ENCODE measurements at regions not wholly inside any gene's neighbourhood (a gene's known extent, or its start where the extent isn't known, plus 50 kb on each side); places are given as distances from the start of the nearest gene placed in this dataset.
A peak's percentile ranks its signal among the peaks of the same experiment; 100 is the strongest.

DNA sequence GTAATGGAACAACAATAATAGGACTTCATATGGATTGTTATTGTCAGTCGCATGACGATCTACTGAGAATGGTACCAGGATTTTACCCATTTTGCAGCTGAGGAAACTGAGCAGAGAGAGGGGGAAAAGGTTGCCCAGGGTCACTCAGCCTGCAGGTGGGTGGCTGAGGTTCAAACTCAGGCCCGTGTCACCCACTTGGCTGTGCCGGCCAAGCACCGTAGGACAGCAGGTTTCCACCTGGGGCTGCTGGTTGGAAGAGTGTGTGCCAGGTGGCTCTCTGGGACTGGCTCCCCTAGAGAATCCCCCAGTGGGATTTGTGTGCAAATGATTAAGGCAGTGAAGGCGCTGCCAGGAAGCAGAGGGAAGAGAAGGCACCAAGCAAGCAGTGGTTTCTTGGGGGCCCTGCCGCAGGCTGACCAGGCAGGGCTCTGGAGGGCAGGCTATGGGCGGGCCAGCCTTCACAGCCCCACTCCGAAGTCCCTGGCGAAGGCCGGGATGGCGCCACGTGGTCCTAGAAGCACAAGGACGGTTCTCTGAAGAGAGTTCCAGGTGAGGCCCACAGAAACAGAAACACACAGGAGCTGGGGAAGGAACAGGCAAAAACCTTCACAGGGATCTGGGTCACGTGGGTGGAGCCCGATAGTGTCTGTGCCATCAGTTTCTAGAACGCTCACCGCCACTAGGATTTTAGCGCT lies 163.5 kb downstream of the IRF8 start:
- DNase-seq = no peak

DNA sequence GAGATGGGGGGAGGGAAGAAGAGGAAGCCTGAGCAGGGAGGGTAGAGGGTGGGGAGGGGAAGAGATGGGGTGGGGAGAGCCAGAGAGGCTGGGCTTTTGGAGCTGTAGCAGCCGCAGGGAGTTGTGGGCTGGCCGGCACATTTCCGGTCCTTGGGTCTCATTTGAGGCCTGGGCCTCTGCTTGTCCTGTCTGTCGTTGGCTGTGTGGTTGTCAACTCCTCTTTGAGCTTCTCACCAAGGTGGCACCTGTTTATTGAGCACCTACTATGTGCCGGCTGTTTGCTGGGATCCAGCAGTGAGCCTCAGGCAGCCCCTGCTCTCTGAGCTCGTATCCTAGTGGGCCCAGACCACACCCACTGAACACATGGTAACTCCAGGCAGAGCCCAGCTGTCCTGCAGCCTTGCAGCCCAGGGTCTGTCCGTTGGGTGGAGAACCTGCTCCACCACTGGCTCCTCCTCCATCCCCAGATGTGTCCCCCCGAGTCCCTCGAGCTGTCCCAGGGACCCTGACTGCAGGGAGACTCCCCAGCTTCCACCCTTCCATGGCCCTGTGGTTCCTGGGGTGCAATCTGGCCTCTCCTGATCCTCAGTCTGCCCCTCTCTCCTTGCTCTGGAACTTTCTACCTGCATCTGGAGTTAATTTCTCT lies 164.9 kb downstream of the IRF8 start:
- no peak for DNase-seq

DNA sequence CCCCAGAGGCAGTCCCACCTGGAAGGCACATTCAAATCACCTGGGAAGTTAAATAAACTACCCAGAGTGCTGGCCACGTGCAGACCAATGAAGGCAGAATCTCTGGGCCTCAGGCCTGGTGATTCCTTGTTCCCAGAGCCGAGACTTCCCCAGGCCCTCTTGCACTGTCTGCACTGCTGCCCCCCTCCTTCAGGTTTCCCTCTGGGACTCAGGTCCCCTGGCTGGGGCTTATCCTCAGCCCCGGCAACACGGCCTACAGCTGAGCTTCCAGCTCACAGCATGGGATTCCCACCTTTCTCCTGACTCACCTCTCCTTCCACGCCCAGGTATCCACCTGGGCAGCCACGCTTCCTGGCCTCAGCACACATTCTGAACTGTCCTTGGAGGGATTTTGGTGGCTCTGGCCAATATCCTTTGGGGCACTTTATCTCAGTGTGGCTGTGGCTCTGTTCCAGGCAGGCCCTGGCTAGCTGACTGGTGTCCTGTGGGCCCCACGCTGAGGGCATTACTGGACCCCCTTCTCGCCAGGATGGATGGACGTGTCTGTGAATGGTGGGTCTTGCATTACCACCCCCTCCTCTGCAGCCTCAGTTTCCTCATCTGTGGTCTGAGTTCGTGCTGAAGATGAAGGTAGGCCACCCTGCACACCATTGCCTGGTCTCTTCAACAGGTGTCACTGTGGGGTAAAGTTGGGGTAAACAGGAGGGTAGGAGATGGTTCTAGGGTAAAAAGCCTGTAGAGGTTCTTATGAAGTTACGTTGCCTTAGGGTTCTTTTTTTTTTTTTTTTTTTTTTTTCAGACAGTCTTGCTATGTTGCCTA lies 165.7 kb downstream of the IRF8 start:
- DNase-seq = no peak

DNA sequence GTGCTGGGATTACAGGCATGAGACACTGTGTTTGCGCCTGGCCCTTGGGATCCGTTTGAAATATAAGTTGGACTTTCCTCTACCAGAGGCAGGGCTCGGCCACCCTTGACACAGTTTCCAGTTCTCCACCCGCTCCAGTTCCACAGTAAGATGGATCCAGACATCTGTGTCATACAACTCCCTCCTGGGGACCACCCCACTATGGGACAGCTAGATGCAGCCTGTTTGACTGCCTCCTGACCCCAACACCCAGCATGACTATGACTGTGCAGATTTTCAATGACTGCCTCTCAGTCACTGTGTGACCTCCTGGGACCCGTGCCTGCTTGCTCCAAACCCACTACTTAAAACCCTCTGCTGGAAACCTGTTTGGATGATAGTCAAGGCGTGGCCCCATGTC lies 166.7 kb downstream of the IRF8 start:
- no peak for DNase-seq

DNA sequence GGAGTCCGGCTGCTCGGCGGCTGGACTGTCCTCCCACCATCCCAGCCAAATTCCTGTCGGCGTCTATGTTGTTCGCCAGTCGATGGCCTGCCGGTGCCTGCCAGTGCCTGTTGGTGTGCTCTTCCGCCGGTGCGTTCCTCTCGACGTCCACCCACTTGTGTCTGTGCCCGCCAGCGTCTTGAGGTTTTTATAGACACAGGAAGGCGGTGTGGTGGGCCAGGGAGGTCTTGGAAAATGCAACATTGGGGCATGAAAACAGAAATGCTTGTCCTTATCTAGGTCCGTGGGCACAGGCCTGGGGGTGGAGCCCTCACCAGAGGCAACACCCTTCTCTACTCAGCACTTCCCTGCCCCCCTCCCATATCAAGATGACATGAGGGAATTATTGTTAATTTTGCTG lies 167.8 kb downstream of the IRF8 start:
- no peak for DNase-seq

DNA sequence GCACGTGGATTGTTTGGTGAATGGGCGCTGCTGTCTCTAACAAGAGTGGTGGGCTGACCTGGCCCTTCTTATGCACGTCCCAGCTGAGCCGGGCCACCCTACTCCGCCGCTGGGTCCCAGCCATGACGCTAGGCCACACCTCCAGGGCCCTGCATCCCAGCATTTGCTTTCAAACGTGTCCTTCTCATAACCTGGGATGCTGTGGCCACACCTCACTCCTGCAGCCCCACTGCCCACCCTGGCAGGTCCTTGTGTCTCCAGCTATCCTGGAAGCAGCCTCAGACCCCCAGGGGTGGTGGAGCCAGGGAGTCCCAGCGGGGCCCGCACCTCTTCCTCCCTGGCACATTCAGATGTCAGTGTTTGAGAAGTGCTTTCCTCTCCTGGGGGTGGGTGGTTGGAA lies 168.6 kb downstream of the IRF8 start:
- DNase-seq = no peak

DNA sequence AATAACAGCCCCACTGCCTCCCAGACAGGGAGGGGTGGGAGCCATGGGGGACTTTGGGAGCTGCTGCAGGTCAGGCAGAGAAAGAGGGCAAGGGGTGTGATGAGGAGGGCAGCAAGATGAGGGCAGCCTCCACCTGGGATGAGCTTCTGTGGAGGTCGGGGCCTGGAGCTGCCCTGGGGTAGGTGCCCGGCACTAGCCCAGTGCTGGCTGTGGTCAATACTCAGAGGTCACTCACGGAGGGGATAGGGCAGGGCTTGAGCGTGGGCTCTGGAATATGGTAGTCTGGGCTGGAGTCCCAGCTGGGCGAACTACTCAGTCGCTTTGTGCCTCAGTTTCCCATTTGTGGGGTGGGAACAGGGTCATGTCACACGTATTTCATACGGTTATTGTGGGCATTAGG lies 169.0 kb downstream of the IRF8 start:
- DNase-seq = no peak

DNA sequence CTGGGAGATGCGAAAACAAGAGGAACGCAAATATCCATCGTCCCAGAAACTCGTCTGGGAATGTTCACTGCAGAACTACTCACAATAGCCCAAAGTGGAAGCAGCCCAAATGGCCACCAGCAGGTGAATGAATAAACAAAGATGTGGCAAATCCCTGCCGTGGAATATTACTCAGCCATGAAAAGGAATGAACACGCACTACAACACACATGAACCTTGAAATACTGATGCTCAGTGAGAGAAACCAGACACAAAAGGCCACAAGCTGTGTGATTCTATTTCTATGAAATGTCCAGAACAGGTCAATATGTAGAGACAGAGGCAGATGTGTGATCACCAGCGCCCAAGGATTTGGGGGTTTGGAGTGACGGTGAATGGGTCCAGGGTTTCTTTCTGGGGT lies 169.8 kb downstream of the IRF8 start:
- no peak for DNase-seq

DNA sequence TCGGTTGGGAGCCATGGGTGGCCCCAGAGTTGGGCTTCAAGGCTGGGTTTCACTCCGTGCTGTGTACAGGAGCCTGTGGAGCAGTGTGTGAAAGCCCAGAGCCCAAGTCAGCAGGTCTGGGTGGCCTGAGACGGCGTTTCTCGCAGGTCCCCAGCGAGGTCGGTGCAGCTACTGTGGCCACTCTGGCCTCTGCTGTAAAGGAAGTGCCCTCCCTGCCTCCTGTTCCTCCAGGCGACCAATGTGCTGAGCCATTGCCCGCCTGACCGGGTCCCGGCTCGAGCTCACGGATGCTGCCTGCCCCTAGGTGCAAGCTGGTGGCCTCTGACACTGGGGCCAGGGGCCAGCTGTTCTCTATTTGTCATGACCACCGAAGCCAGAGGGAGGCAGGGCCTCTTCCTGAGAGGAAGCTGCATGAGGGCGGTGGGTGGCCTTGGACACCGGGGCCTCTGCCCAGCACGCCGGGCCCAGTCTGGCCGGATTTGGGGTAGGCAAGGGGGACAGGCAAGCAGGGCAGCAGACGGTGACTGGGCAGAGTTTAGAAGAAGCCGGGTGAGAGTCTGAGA lies 170.9 kb downstream of the IRF8 start:
- DNase-seq = no peak

DNA sequence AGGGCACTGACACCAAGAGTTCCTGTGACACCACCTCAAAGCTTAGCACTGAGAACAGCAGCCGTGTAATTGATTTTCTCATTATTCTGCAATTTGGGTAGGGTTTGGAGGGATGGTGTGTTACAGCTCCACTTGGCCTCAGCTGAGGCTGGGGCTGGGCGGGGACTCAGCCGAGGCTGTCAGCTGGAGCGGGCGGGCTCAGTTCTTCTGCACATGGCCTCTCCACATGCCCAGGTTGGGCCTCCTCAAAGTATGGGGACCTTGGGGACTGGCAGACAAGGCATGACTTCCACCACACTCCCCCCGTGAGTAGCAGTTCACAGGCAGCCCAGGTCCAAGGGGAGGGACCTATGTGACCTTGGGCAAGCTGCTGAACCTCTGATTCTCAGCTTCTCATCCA lies 171.5 kb downstream of the IRF8 start:
- DNase-seq = no peak

DNA sequence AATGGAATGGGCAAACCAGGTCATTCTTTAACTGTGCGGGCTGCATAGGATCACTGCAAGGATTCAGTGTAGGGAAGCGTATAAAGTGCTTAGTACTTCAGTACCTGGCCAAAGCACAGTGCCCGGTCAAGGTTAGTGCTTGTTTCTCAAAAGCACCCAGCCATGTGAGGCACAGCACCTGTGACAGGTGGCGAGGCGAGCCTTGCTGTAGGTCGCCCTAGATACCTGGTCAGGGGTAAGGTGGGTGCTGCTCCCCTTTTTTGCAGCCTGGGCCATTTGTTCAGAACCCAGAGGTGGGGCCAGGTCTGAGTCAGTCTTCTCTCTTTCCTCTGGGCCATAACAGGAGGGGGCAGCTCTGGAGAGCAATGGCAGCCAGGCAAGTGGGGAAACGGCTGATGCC lies 172.0 kb downstream of the IRF8 start:
- no peak for DNase-seq

DNA sequence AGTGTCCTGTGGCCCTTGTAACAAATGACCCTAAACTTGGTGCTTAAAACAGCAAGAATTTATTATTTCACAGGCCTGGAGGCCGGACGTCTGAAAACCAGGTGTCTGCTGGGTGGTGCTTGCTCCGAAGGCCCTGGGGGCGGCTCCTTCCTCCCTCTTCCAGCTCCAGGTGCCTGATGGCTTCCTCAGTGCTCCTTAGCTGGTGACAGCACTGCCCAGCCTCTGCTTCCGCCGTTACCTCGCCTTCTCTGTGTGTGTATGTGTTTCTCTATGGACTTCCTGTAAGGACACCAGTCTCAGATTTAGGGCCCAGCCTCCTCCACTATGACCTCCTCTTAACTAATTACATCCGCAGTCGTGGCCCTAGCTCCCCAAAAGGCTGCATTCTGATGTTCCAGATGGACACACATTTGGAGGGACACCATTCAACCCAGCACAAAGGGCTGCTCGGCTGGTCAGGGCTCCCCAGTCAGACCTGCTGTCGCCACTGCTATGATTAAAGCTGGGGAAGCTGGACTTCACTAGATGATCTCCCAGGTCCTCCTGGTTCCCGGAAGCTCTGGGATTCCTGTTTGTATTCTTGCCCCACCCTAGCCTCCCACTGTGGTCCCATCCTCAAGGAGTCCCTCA lies 172.8 kb downstream of the IRF8 start:
- no peak for DNase-seq

DNA sequence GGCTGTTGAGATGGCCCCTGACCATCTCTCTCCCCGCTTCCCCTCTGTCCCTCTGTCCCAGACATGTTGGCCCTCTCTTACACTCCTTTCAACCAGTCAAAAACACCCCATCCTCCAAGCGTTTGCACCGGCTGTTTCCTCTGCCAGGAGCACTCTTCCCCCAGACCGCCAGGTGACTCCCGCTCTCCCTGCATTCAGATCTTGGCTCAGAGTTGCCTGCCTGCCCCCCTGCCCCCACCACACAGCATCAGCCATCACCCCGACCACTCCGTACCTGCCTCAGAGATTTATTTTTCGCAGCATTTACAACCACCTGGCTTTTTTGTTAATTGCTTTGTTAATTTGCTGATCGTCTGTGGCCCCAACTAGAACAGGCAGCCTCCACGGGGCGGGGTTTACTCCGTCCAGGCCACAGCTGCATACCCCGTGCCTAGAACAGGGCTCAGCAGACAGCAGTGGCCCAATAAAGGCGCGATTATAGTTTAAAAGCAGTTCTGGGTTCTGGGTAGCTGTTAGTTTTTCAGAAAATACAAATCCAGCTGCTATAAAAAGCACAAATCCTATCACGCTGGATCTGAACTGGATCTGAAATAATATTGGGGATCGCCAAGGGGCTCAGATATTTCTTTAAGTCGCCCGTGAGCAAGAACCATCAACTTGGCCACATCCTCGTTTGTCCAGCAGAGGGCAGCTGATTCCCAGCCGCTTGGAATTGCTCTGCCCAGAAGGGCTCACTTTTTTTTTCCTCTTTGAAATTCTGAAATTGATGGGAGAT lies 173.6 kb downstream of the IRF8 start:
- peak; percentile 8 for DNase-seq

DNA sequence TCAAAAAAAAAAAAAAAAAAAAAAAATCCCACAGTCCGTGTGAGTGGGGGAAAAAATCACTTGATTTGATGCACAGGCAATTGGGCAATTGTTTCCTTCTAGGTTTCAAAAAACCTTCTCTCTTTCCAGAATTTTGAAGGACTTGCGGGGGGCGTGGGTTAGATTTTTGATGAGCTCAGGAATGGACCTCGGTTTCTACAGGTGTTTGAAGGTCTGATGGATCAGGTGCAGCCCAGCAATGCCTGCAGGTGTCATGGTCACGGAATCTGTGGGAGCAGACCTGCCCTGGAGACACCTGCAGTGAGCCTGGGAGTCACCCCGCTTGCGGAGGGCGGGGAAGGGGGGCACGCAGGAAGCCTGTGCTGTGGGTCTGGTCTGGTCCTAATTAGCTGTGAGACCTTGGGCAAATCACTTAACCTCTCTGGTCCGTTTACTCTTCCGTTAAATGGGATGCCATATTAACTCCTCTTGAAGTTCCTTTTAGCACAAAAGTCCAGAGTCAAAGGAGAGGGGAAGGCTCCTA lies 174.2 kb downstream of the IRF8 start:
- no peak for DNase-seq

DNA sequence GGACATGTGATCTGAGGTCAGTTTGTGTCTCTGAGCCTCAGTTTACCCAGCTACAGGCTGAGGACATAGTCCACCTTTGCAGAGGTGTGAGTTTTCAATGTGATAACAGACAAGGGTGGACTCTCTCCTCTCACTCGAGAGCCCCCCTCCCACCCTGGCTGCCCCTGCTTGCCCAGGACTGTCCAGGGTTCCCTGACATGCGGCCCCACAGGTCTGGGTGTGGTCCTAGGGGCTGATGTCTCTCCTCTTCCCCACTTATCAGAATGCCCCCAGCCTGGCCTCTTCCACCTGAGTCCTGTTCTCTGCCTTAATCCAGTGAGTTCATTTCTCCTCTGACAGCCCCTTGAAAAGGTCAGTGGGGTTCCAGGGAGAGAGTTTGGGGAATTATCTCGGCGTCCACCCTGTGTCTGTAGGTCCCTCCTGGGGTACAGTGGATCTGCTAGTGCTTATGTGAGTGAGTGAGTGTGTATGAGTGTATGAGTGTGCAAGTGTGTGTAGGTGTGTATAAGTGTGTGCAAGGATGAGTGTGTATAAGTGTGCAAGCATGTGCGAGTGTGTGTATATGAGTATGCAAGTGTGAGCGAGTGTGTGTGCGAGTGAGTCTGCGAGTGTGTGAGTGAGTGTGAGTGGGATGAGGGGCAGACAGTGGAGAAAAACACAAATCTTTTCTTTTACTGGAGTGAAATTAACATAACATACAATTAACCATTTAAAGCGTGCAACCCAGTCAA lies 175.0 kb downstream of the IRF8 start:
- DNase-seq = no peak

DNA sequence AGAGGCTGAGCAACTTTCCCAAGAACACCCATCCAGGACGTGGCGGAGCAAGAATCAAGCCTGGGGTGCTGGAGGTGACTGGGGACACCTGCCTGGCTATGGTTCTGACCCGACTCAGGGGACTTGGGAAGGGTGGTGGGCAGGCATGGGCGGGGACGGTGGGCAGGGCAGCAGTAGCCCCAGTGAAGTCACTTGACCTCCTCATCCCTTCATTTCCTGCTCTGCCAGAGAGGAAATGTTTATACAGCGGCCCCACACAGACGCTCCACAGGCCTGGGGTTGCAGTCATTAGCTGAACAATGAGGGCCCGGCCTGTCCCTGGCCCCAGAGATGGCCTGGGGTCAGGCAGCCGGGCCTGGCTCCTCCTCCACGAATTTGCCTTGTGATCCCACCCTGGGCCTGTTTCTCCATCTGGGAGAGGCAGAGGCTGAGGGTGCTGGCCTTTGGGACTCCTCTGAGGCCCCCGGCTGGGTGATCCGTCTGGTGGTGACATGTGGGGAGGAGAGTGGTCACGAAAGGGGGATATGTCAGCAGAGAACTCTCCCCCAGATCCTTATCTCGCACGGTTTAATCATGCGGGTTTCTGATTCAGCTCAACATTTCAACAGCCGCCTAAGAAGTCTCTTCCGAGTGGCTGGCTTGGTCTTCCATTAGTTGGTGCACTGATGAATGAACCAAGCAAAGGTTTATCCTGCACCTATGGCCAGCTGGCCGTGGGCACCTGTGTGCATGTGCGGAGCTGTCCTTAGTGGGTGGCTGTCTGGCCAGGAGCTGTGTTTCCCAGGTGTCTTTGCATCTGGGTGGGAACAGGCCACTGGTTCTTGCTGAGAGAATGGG lies 175.9 kb downstream of the IRF8 start:
- no peak for DNase-seq

DNA sequence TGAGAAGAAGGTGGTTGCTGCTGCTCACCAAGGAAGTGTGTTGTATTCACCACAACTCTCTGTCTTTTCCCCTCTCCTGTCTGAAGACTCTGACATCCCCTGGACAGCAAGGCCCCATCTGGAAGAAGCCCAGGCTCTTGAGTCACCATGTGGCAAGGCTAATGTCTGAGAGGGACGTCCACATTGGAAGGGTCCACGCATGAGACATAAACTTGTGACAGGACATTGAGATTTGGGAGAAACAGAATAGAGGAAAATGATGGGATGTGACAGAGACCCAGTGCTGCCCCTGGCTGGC lies 176.5 kb downstream of the IRF8 start:
- DNase-seq = no peak

DNA sequence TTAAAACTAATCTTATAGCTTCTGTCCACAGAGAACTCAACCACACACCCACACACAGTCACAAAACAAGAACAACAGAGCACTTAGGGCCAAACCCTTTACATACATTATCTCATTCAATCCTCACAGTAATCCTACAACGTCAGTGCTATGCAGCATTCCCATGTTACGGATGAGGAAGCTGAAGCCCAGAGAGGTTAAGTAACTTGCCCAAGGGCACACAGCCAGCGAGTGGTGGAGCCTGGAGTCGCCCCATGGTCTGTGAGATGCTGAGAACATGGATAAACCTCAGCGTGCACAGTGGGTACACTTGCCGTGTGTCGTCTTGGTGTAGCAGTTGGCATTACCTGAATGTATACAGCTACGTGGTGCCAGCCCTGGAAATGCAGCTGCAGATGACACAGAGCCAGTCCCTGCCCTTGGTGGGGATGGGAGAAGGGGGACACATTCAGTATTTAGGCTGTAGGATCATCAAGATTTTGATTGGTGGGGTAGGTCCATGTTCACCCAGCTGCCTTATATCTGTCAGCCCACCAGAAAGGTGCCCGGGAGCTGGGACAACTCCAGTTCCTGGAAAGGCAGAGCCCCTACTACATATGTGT lies 177.0 kb downstream of the IRF8 start:
- no peak for DNase-seq

DNA sequence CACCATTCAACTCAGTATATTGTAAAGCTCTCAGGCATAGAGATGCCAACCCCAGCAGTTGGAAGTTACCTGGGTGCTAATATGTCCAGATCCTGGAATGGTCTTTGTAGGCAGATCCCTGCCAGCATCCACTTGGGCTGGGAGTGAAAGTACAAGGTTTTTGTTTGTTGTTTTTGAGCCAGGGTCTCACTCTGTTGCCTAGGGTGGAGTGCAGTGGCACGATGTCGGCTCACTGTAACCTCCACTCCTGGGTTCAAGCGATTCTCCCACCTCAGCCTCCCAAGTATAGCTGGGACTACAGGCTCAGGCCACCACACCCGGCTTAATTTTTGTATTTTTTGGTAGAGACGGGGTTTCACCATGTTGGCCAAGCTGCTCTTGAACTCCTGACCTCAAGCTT lies 177.6 kb downstream of the IRF8 start:
- DNase-seq = no peak

DNA sequence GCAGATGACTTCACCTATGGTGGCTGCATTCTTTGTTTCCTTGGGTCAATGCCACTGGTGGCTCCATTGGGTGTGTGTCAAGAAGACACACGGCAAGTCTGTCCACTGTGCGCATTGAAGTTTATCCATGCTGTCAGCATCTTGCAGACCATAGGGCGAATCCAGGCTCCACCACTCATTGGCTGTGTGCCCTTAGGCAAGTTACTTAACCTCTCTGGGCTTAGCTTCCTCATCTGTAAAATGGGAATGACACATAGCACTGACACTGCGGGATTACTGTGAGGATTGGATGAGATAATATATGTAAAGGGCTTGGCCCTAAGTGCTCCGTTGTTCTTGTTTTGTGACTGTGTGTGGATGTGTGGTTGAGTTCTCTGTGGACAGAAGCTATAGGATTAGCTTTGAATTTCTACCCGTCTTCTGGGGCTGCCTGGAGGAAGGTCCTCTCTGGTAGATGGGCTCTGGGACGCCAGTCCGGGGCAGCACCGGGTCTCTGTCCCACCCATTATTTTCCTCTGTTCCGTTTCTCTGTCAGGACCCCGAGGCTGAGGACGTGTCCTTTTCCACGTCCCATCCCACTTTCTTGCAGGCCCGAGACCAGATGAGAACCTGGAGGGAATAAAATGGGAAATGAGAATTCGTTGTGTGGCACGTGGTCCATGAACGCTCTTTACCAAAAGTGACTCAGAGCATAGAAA lies 178.4 kb downstream of the IRF8 start:
- no peak for DNase-seq
